Panc1 (cell line): ENCODE measurements at regions not wholly inside any gene's neighbourhood (a gene's known extent, or its start where the extent isn't known, plus 50 kb on each side); places are given as distances from the start of the nearest gene placed in this dataset.

Source experiments
- ATAC-seq: fragments of 200-7000 bp; cut with Tn5 transposase; 2 replicates; pipeline ENCODE4 v1.9.1; 2020; ENCODE audit warnings: mild to moderate bottlenecking, moderate library complexity
- BruUV-seq: library from RNA; stranded (reverse); fragments of 400-500 nt; replicated peaks from 2 replicates; lab custom pipeline; 2021; lab: Mats Ljungman, UMichigan
- CTCF ChIA-PET: fragments of 300-600 bp; sonication (Branson Sonifier 250); formaldehyde crosslinking; loops from one replicate; lab custom pipeline; 2022; ENCODE audit warnings: antibody characterized with exemption; lab: Charles Lee
- POLR2A ChIA-PET: fragments of 300-600 bp; sonication (Branson Sonifier 250); formaldehyde crosslinking; loops from one replicate; lab custom pipeline; 2022; ENCODE audit warnings: antibody characterized with exemption; lab: Charles Lee
- DNase-seq: peaks from one replicate; pipeline ENCODE4 v3.0.0-alpha.2; 2010; ENCODE audit warnings: low read depth, low spot score
- H3K27ac ChIP-seq: 2 replicates; pipeline ENCODE4 v1.5.1; 2011; ENCODE audit warnings: mild to moderate bottlenecking, low read length, inconsistent platforms
- H3K27me3 ChIP-seq: fragments of 200-500 bp; sonication (Bioruptor generic); 2 replicates; pipeline ENCODE4 v1.6.0; 2014; ENCODE audit warnings: low read length, inconsistent platforms; ENCODE audit not compliant: control insufficient read depth, insufficient read depth
- H3K36me3 ChIP-seq: fragments of 200-500 bp; sonication (Bioruptor generic); 2 replicates; pipeline ENCODE4 v1.5.1; 2014; ENCODE audit warnings: inconsistent platforms, mild to moderate bottlenecking, low read length, moderate library complexity; ENCODE audit not compliant: control insufficient read depth, insufficient read depth
- H3K4me1 ChIP-seq: 2 replicates; pipeline ENCODE4 v1.5.1; 2011; ENCODE audit warnings: inconsistent platforms, mild to moderate bottlenecking, low read length, moderate library complexity; ENCODE audit not compliant: control insufficient read depth, insufficient read depth
- H3K4me3 ChIP-seq, 2 experiments: 2 replicates each; pipeline ENCODE4 v1.5.1; 2011 to 2012; ENCODE audit warnings: low read depth in 2 of 2, low read length in 2 of 2, mild to moderate bottlenecking in 2 of 2, inconsistent platforms in 1 of 2, moderate library complexity in 1 of 2
- H3K9me3 ChIP-seq: fragments of 200-500 bp; sonication (Bioruptor generic); 2 replicates; pipeline ENCODE4 v1.5.1; 2014; ENCODE audit warnings: low read depth, mild to moderate bottlenecking, inconsistent platforms, low read length, moderate library complexity; ENCODE audit not compliant: control insufficient read depth, insufficient read depth
- CTCF ChIP-seq: fragments of 450-650 bp; IDR thresholded peaks from 2 replicates; pipeline ENCODE4 v1.5.1; 2017; ENCODE audit warnings: mild to moderate bottlenecking
- POLR2AphosphoS5 ChIP-seq: IDR thresholded peaks from 2 replicates; pipeline ENCODE4 v1.6.1; 2012; ENCODE audit warnings: mild to moderate bottlenecking, low read depth, low read length, moderate library complexity
- REST ChIP-seq, 2 experiments: IDR thresholded peaks; 2 replicates each; pipeline ENCODE4 v1.6.1; 2011 to 2012; ENCODE audit warnings: low read depth in 2 of 2, control low read depth in 1 of 2, low read length in 1 of 2, mild to moderate bottlenecking in 1 of 2, moderate library complexity in 1 of 2; ENCODE audit not compliant: insufficient read depth in 1 of 2
- SIN3A ChIP-seq: IDR thresholded peaks from 2 replicates; pipeline ENCODE4 v1.6.1; 2012; ENCODE audit warnings: low read depth, mild to moderate bottlenecking, low read length, moderate library complexity, borderline replicate concordance; ENCODE audit not compliant: insufficient read depth
- TCF7L2 ChIP-seq: IDR thresholded peaks from 2 replicates; pipeline ENCODE4 v1.6.1; 2011; ENCODE audit warnings: mild to moderate bottlenecking, low read depth, low read length, inconsistent platforms
- in situ Hi-C: cut with HindIII; loops from 2 replicates; pipeline ENCODE4 v1.10.0; 2016; ENCODE audit warnings: low sequenced_read_pairs, low pct_unique_long_range_greater_than_20kb
- intact Hi-C: fragments of 100-400 bp; cut with micrococcal nuclease; formaldehyde crosslinking; loops from one replicate; pipeline ENCODE4 v1.10.0; 2022; ENCODE audit not compliant: unreplicated experiment

- ATAC-seq (no peak), DNase-seq (no peak)
- H3K27me3 ChIP-seq: no peaks in the 10 kb centered on the region
- no peak overlapping the region for H3K27ac ChIP-seq
- no peaks in the 10 kb centered on the region for H3K9me3 ChIP-seq
- peak overlapping the region in 1 of 2 experiments; percentile 7; a peak in 1 of 4 replicates for H3K4me3 ChIP-seq
- in situ Hi-C loops: no loop called here
- BruUV-seq: no TSS peak
- CTCF ChIA-PET: no interaction called here
- TF ChIP-seq SIN3A: no peak
- TF ChIP-seq CTCF: no peak
- no peak for TF ChIP-seq REST (IDR thresholded peaks at IDR 0.05; ENCODE audit: insufficient read depth in 1 of 2, low read depth in 2 of 2, low read length in 1 of 2)
- TF ChIP-seq POLR2AphosphoS5: no peak
- TF ChIP-seq TCF7L2: no peak
- H3K36me3 ChIP-seq: no peaks in the 10 kb centered on the region
- intact Hi-C loops: no loop called here
- H3K4me1 ChIP-seq: no peaks in the 10 kb centered on the region
- POLR2A ChIA-PET: no interaction called here
Observed at GRCh38 chr4:107258359-107258758, 222.2 kb upstream of the DKK2 start.

DNA sequence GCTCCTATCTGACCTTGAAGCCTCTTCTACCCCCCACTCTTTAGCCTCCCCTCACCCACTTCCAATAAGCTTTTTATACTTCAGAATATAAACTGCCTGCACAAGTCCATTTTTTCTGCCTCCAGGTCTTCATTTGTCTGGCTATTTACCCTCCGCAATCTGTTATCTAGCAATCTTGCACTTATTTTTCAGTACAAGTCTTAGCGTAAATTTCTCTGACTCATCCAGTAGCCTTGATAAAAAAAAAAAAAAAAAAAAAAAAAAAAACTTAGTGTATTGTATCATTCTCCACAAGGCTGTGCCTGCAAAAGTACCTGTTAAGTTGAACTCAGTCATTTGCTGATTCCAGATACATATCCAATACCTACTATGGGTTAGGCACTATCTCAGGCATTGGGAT lies 219.5 kb upstream of the DKK2 start:
- POLR2A ChIA-PET: no interaction called here
- intact Hi-C loops: no loop called here
- BruUV-seq: no TSS peak
- no peak for ATAC-seq
- no peak for TF ChIP-seq CTCF
- TF ChIP-seq TCF7L2: no peak
- no peak for TF ChIP-seq SIN3A
- no peak for TF ChIP-seq POLR2AphosphoS5
- TF ChIP-seq REST (IDR thresholded peaks at IDR 0.05; ENCODE audit: insufficient read depth in 1 of 2, low read depth in 2 of 2, low read length in 1 of 2): no peak
- Histone ChIP-seq H3K4me1 (no peaks in the 10 kb centered on the region), H3K27ac (no peak overlapping the region), H3K27me3 (no peaks in the 10 kb centered on the region), H3K36me3 (no peaks in the 10 kb centered on the region), H3K4me3 (no peak overlapping the region), H3K9me3 (no peaks in the 10 kb centered on the region)
- in situ Hi-C loops: no loop called here
- no peak for DNase-seq
- CTCF ChIA-PET: no interaction called here
